ENCODE measurements at regions not wholly inside any gene's neighbourhood (a gene's known extent, or its start where the extent isn't known, plus 50 kb on each side); places are given as distances from the start of the nearest gene placed in this dataset.

DNA sequence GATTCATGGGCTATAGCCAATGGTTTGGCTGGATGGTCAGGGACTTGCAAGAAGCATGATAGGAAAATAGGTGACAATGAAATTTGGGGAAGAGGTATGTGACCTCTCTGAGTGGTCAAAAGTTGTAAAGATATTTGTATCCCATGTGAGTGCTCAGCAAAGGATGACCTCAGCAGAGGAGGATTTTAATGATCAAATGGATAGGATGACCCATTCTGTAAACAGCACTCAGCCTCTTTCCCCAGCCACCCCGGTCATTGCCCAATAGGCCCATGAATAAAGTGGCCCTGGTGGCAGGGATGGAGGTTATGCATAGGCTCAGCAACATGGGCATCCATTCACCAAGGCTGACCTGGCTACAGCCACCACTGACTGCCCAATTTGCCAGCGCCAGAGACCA is 138.4 kb upstream of the SPDL1 start:
- Histone ChIP-seq H3K27me3 (ENCODE audit: control insufficient read depth, insufficient read depth, low read length) (peaks cover 16% of the 10 kb centered on the region), H3K36me3 (ENCODE audit: insufficient read depth, low read length) (no peaks in the 10 kb centered on the region), H3K4me1 (ENCODE audit: control insufficient read depth, insufficient read depth, low read length) (peaks cover 3% of the 10 kb centered on the region), H3K4me2 (ENCODE audit: low read length) (no peak overlapping the region), H3K4me3 (ENCODE audit: low read length) (no peak overlapping the region), H3K9ac (ENCODE audit: low read depth, low read length) (no peak overlapping the region), H3K9me3 (replicated peaks; ENCODE audit: low read length) (no peaks in the 10 kb centered on the region)

- no peaks in the 10 kb centered on the region for H3K9me3 ChIP-seq (replicated peaks; ENCODE audit: low read length)
- H3K4me2 ChIP-seq (ENCODE audit: low read length): no peak overlapping the region
- H3K36me3 ChIP-seq (ENCODE audit: insufficient read depth, low read length): no peaks in the 10 kb centered on the region
- peaks cover 7% of the 10 kb centered on the region for H3K4me1 ChIP-seq (ENCODE audit: control insufficient read depth, insufficient read depth, low read length)
- no peak overlapping the region for H3K9ac ChIP-seq (ENCODE audit: low read depth, low read length)
- peaks cover 16% of the 10 kb centered on the region for H3K27me3 ChIP-seq (ENCODE audit: control insufficient read depth, insufficient read depth, low read length)
- no peak overlapping the region for H3K4me3 ChIP-seq (ENCODE audit: low read length)
Observed at GRCh38 chr5:169442913-169443784, 140.4 kb upstream of the SPDL1 start.

DNA sequence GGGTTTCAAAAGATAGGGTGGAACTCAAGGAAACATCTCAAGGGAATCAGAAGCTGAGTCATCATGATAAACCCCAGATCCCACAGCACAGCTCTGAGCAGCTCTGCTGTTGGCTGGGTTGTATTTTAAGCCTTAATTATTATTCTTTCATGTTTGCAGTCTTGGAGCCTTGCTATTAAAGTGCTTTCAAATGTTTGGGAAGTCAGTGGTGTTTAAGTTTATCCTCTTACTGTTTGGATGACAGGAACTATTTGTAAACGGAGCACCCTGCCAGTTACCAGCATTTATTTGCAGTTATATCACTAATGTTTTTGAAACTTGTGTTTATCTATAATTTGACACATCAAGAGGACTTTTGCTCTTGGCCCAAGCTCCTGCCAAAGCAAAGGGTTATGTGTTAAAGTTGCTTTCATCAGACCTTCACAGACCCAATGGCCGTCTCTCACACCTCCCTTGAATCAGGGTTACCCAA is 141.1 kb upstream of the SPDL1 start:
- H3K36me3 ChIP-seq (ENCODE audit: insufficient read depth, low read length): no peaks in the 10 kb centered on the region
- H3K9me3 ChIP-seq (replicated peaks; ENCODE audit: low read length): no peaks in the 10 kb centered on the region
- no peak overlapping the region for H3K9ac ChIP-seq (ENCODE audit: low read depth, low read length)
- no peak overlapping the region for H3K4me3 ChIP-seq (ENCODE audit: low read length)
- H3K4me1 ChIP-seq (ENCODE audit: control insufficient read depth, insufficient read depth, low read length): peaks cover 7% of the 10 kb centered on the region
- H3K4me2 ChIP-seq (ENCODE audit: low read length): no peak overlapping the region
- peaks cover 16% of the 10 kb centered on the region for H3K27me3 ChIP-seq (ENCODE audit: control insufficient read depth, insufficient read depth, low read length)

- peaks cover 16% of the 10 kb centered on the region for H3K27me3 ChIP-seq (ENCODE audit: control insufficient read depth, insufficient read depth, low read length)
- no peak overlapping the region for H3K4me2 ChIP-seq (ENCODE audit: low read length)
- no peaks in the 10 kb centered on the region for H3K9me3 ChIP-seq (replicated peaks; ENCODE audit: low read length)
- H3K4me3 ChIP-seq (ENCODE audit: low read length): no peak overlapping the region
- no peaks in the 10 kb centered on the region for H3K36me3 ChIP-seq (ENCODE audit: insufficient read depth, low read length)
- no peak overlapping the region for H3K9ac ChIP-seq (ENCODE audit: low read depth, low read length)
- H3K4me1 ChIP-seq (ENCODE audit: control insufficient read depth, insufficient read depth, low read length): peaks cover 16% of the 10 kb centered on the region
Observed at GRCh38 chr5:169440107-169440705, 139.3 kb upstream of the SLIT3 start.

- H3K9ac ChIP-seq (ENCODE audit: low read depth, low read length): no peak overlapping the region
- H3K9me3 ChIP-seq (replicated peaks; ENCODE audit: low read length): no peaks in the 10 kb centered on the region
- no peak overlapping the region for H3K4me2 ChIP-seq (ENCODE audit: low read length)
- peaks cover 17% of the 10 kb centered on the region for H3K4me1 ChIP-seq (ENCODE audit: control insufficient read depth, insufficient read depth, low read length)
- H3K27me3 ChIP-seq (ENCODE audit: control insufficient read depth, insufficient read depth, low read length): peaks cover 16% of the 10 kb centered on the region
- no peak overlapping the region for H3K4me3 ChIP-seq (ENCODE audit: low read length)
- H3K36me3 ChIP-seq (ENCODE audit: insufficient read depth, low read length): no peaks in the 10 kb centered on the region
Observed at GRCh38 chr5:169439362-169439761, 138.4 kb upstream of the SLIT3 start.

DNA sequence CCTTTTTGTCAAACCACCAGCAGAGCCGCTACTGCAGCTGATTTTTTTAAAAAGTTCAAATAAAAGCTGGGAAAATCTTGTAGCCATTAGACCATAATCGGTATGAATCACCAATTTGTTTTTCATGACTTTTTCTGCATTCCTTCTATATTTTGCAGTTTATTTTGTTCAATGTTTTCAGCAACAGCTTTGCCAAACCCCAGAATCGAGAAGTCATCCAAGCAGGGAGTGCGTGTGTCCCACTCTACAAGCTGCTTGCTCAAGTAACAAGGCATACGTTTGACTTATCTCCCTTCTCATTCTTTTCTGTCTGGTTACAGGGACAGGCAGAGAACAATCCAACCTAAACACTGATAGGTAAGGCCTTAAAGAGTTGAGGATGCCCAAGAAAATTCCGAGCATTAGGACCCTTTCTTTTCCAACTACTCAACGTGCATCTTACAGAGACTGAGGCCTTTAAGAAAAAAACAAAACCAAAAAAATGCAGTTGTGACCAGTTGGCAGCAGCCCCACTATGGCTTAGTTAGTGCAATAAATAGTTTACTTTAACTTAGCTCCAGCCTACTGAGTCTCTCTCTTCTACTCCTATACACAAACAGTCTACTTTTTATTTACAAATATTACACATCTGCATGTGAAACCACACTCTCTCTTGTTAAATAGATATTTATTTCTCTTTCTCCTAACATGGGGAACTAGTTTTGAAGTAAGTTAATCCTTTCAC is 134.7 kb upstream of the SLIT3 start:
- Histone ChIP-seq H3K9ac (ENCODE audit: low read depth, low read length) (no peak overlapping the region), H3K9me3 (replicated peaks; ENCODE audit: low read length) (no peaks in the 10 kb centered on the region), H3K36me3 (ENCODE audit: insufficient read depth, low read length) (no peaks in the 10 kb centered on the region), H3K4me2 (ENCODE audit: low read length) (peak overlapping the region; percentile 20), H3K4me1 (ENCODE audit: control insufficient read depth, insufficient read depth, low read length) (peaks cover 26% of the 10 kb centered on the region), H3K4me3 (ENCODE audit: low read length) (no peak overlapping the region), H3K27me3 (ENCODE audit: control insufficient read depth, insufficient read depth, low read length) (no peaks in the 10 kb centered on the region)

DNA sequence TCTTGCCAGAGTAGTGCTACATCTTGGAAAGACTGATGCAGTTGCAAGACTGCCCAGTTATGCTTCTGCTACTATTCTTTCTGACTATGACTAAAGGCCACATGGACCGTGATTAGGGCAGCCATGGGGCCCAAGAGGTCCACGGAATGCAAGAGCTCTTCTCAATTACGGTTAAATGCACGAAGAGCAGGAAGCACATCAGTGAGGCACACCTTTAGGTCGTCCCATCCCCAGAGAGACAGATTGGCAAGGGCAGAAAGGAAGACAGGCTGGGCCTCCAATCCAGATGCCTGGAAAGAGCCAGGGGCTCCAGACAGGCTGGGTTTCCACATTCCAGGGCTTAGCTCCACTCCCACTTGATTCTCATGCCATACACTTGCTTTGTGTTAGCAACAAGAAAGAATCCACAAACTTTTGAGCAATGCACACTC is 132.3 kb upstream of the SLIT3 start:
- no peak overlapping the region for H3K4me2 ChIP-seq (ENCODE audit: low read length)
- no peaks in the 10 kb centered on the region for H3K9me3 ChIP-seq (replicated peaks; ENCODE audit: low read length)
- H3K4me1 ChIP-seq (ENCODE audit: control insufficient read depth, insufficient read depth, low read length): peaks cover 33% of the 10 kb centered on the region
- no peak overlapping the region for H3K9ac ChIP-seq (ENCODE audit: low read depth, low read length)
- no peak overlapping the region for H3K4me3 ChIP-seq (ENCODE audit: low read length)
- H3K36me3 ChIP-seq (ENCODE audit: insufficient read depth, low read length): no peaks in the 10 kb centered on the region
- H3K27me3 ChIP-seq (ENCODE audit: control insufficient read depth, insufficient read depth, low read length): no peaks in the 10 kb centered on the region

DNA sequence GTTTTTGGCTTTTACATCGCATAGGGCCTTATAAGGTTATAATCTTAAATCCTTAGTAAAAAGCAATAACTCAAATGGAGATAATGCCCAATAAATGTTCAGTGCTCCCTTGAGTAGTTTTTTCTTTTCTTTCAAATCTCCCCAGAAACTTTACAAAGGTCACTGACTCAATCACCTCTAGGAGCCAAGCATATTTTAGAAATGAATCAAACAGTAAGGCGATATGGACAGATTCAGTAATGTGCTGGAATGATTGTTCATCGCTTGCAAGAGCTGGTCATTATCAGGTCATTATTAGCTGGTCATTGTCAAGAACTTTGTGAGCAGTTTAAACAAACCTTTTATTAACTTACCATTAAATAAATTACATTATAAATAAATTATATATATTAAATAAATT is 130.4 kb upstream of the SLIT3 start:
- Histone ChIP-seq H3K4me1 (ENCODE audit: control insufficient read depth, insufficient read depth, low read length) (peaks cover 33% of the 10 kb centered on the region), H3K9me3 (replicated peaks; ENCODE audit: low read length) (no peaks in the 10 kb centered on the region), H3K27me3 (ENCODE audit: control insufficient read depth, insufficient read depth, low read length) (no peaks in the 10 kb centered on the region), H3K4me2 (ENCODE audit: low read length) (peak overlapping the region; percentile 5), H3K36me3 (ENCODE audit: insufficient read depth, low read length) (no peaks in the 10 kb centered on the region), H3K4me3 (ENCODE audit: low read length) (no peak overlapping the region), H3K9ac (ENCODE audit: low read depth, low read length) (no peak overlapping the region)

- no peaks in the 10 kb centered on the region for H3K9me3 ChIP-seq (replicated peaks; ENCODE audit: low read length)
- no peak overlapping the region for H3K9ac ChIP-seq (ENCODE audit: low read depth, low read length)
- H3K4me2 ChIP-seq (ENCODE audit: low read length): peak overlapping the region; percentile 5
- no peak overlapping the region for H3K4me3 ChIP-seq (ENCODE audit: low read length)
- no peaks in the 10 kb centered on the region for H3K27me3 ChIP-seq (ENCODE audit: control insufficient read depth, insufficient read depth, low read length)
- H3K36me3 ChIP-seq (ENCODE audit: insufficient read depth, low read length): no peaks in the 10 kb centered on the region
- peaks cover 28% of the 10 kb centered on the region for H3K4me1 ChIP-seq (ENCODE audit: control insufficient read depth, insufficient read depth, low read length)
Observed at GRCh38 chr5:169430671-169431070, 129.7 kb upstream of the SLIT3 start.

GRCh38 chr5:169429044-169429443 is 128.1 kb upstream of the SLIT3 start:
- Histone ChIP-seq H3K27me3 (ENCODE audit: control insufficient read depth, insufficient read depth, low read length) (no peaks in the 10 kb centered on the region), H3K4me3 (ENCODE audit: low read length) (no peak overlapping the region), H3K9me3 (replicated peaks; ENCODE audit: low read length) (no peaks in the 10 kb centered on the region), H3K4me2 (ENCODE audit: low read length) (no peak overlapping the region), H3K36me3 (ENCODE audit: insufficient read depth, low read length) (no peaks in the 10 kb centered on the region), H3K9ac (ENCODE audit: low read depth, low read length) (no peak overlapping the region), H3K4me1 (ENCODE audit: control insufficient read depth, insufficient read depth, low read length) (peaks cover 23% of the 10 kb centered on the region)

DNA sequence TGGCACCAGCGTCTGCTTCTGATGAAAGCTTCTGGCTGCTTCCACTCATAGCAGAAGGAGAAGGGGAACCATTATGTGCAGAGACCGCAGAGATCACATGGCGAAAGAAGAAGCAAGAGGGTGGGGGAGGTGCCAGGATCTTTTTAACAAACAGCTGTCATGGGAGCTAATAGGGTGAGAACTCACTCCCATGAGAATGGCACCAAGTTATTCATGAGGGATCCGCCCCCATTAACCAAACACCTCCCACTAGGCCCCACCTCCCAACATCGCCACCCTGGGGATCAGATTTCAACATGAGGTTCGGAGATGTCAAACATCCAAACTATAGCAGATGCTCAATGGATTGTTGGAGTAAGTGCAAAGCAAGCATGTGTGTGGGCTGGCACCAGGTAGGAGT is 125.8 kb upstream of the SLIT3 start:
- Histone ChIP-seq H3K9ac (ENCODE audit: low read depth, low read length) (no peak overlapping the region), H3K36me3 (ENCODE audit: insufficient read depth, low read length) (no peaks in the 10 kb centered on the region), H3K4me1 (ENCODE audit: control insufficient read depth, insufficient read depth, low read length) (peaks cover 25% of the 10 kb centered on the region), H3K4me2 (ENCODE audit: low read length) (no peak overlapping the region), H3K9me3 (replicated peaks; ENCODE audit: low read length) (no peaks in the 10 kb centered on the region), H3K27me3 (ENCODE audit: control insufficient read depth, insufficient read depth, low read length) (no peaks in the 10 kb centered on the region), H3K4me3 (ENCODE audit: low read length) (no peak overlapping the region)

Data from skeletal muscle satellite cell (primary cell).